GM12878 (cell line): ENCODE measurements at regions not wholly inside any gene's neighbourhood (a gene's known extent, or its start where the extent isn't known, plus 50 kb on each side); places are given as distances from the start of the nearest gene placed in this dataset.

Experiments used
- CTCF ChIP-seq, 3 experiments: IDR thresholded peaks in 2 of 3; conservative IDR thresholded peaks in 1 of 3; 2 replicates each; pipeline ENCODE4 v1.5.1; 2011; ENCODE audit warnings: low read depth in 3 of 3, low read length in 3 of 3, mild to moderate bottlenecking in 3 of 3, control low read depth in 2 of 3, moderate library complexity in 2 of 3, inconsistent platforms in 1 of 3, mixed read lengths in 1 of 3; ENCODE audit not compliant: control insufficient read depth in 2 of 3, insufficient read depth in 1 of 3; ENCODE audit errors: extremely low read depth in 1 of 3
- MYC ChIP-seq: IDR thresholded peaks from 2 replicates; pipeline ENCODE4 v1.6.1; 2011; ENCODE audit warnings: mild to moderate bottlenecking, low read length, moderate library complexity, inconsistent platforms; ENCODE audit not compliant: insufficient read depth, insufficient replicate concordance, insufficient read length, severe bottlenecking
- ZNF274 ChIP-seq: IDR thresholded peaks from one replicate; pipeline ENCODE4 v1.8.0; 2011; ENCODE audit not compliant: insufficient read length, insufficient read depth

DNA sequence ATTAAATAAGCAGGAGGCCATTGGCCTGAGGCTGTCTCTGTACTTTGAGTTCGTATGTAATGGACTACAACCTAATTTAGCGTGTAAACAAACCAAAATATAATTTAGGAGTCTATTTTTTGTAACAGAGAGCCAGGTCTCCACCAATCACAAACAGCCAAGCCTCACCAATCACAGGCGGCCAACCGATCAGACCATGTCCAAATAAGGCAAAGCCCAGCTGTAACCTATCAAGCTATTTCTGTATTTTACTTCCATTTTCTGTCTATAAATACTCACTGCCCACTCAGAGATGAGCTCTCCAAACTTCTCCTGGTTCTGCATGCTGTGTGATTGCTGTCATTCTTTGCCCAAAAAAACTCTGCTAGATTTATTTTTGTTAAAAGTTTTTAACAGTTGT, 322.7 kb downstream of the NPIPA8 start:
- no peak for TF ChIP-seq MYC
- no peak for TF ChIP-seq CTCF (IDR thresholded peaks at IDR 0.05 in 2 of 3, conservative IDR thresholded peaks at IDR 0.05 in 1 of 3; ENCODE audit: control insufficient read depth in 2 of 3, extremely low read depth in 1 of 3, insufficient read depth in 1 of 3, low read depth in 3 of 3, low read length in 3 of 3)
- TF ChIP-seq ZNF274, result no peak
